Panc1 (cell line): ENCODE measurements at regions not wholly inside any gene's neighbourhood (a gene's known extent, or its start where the extent isn't known, plus 50 kb on each side); places are given as distances from the start of the nearest gene placed in this dataset.

Source experiments
- ATAC-seq: fragments of 200-7000 bp; cut with Tn5 transposase; 2 replicates; pipeline ENCODE4 v1.9.1; 2020; ENCODE audit warnings: mild to moderate bottlenecking, moderate library complexity
- BruUV-seq: library from RNA; stranded (reverse); fragments of 400-500 nt; replicated peaks from 2 replicates; lab custom pipeline; 2021; lab: Mats Ljungman, UMichigan
- CTCF ChIA-PET: fragments of 300-600 bp; sonication (Branson Sonifier 250); formaldehyde crosslinking; loops from one replicate; lab custom pipeline; 2022; ENCODE audit warnings: antibody characterized with exemption; lab: Charles Lee
- POLR2A ChIA-PET: fragments of 300-600 bp; sonication (Branson Sonifier 250); formaldehyde crosslinking; loops from one replicate; lab custom pipeline; 2022; ENCODE audit warnings: antibody characterized with exemption; lab: Charles Lee
- DNase-seq: peaks from one replicate; pipeline ENCODE4 v3.0.0-alpha.2; 2010; ENCODE audit warnings: low read depth, low spot score
- H3K27ac ChIP-seq: 2 replicates; pipeline ENCODE4 v1.5.1; 2011; ENCODE audit warnings: mild to moderate bottlenecking, low read length, inconsistent platforms
- H3K27me3 ChIP-seq: fragments of 200-500 bp; sonication (Bioruptor generic); 2 replicates; pipeline ENCODE4 v1.6.0; 2014; ENCODE audit warnings: low read length, inconsistent platforms; ENCODE audit not compliant: control insufficient read depth, insufficient read depth
- H3K36me3 ChIP-seq: fragments of 200-500 bp; sonication (Bioruptor generic); 2 replicates; pipeline ENCODE4 v1.5.1; 2014; ENCODE audit warnings: inconsistent platforms, mild to moderate bottlenecking, low read length, moderate library complexity; ENCODE audit not compliant: control insufficient read depth, insufficient read depth
- H3K4me1 ChIP-seq: 2 replicates; pipeline ENCODE4 v1.5.1; 2011; ENCODE audit warnings: inconsistent platforms, mild to moderate bottlenecking, low read length, moderate library complexity; ENCODE audit not compliant: control insufficient read depth, insufficient read depth
- H3K4me3 ChIP-seq, 2 experiments: 2 replicates each; pipeline ENCODE4 v1.5.1; 2011 to 2012; ENCODE audit warnings: low read depth in 2 of 2, low read length in 2 of 2, mild to moderate bottlenecking in 2 of 2, inconsistent platforms in 1 of 2, moderate library complexity in 1 of 2
- H3K9me3 ChIP-seq: fragments of 200-500 bp; sonication (Bioruptor generic); 2 replicates; pipeline ENCODE4 v1.5.1; 2014; ENCODE audit warnings: low read depth, mild to moderate bottlenecking, inconsistent platforms, low read length, moderate library complexity; ENCODE audit not compliant: control insufficient read depth, insufficient read depth
- POLR2AphosphoS5 ChIP-seq: IDR thresholded peaks from 2 replicates; pipeline ENCODE4 v1.6.1; 2012; ENCODE audit warnings: mild to moderate bottlenecking, low read depth, low read length, moderate library complexity
- SIN3A ChIP-seq: IDR thresholded peaks from 2 replicates; pipeline ENCODE4 v1.6.1; 2012; ENCODE audit warnings: low read depth, mild to moderate bottlenecking, low read length, moderate library complexity, borderline replicate concordance; ENCODE audit not compliant: insufficient read depth
- TCF7L2 ChIP-seq: IDR thresholded peaks from 2 replicates; pipeline ENCODE4 v1.6.1; 2011; ENCODE audit warnings: mild to moderate bottlenecking, low read depth, low read length, inconsistent platforms
- in situ Hi-C: cut with HindIII; loops from 2 replicates; pipeline ENCODE4 v1.10.0; 2016; ENCODE audit warnings: low sequenced_read_pairs, low pct_unique_long_range_greater_than_20kb
- intact Hi-C: fragments of 100-400 bp; cut with micrococcal nuclease; formaldehyde crosslinking; loops from one replicate; pipeline ENCODE4 v1.10.0; 2022; ENCODE audit not compliant: unreplicated experiment
- TF ChIP-seq, protein P1 (sequence below), 2 experiments: IDR thresholded peaks; 2 replicates each; pipeline ENCODE4 v1.6.1; 2011 to 2012; ENCODE audit warnings: low read depth in 2 of 2, control low read depth in 1 of 2, low read length in 1 of 2, mild to moderate bottlenecking in 1 of 2, moderate library complexity in 1 of 2; ENCODE audit not compliant: insufficient read depth in 1 of 2
- TF ChIP-seq, protein P2 (sequence below): fragments of 450-650 bp; IDR thresholded peaks from 2 replicates; pipeline ENCODE4 v1.5.1; 2017; ENCODE audit warnings: mild to moderate bottlenecking

- no peaks in the 10 kb centered on the region for H3K9me3 ChIP-seq
- H3K36me3 ChIP-seq: no peaks in the 10 kb centered on the region
- intact Hi-C loops: no loop called here
- TF ChIP-seq, protein P1, sequence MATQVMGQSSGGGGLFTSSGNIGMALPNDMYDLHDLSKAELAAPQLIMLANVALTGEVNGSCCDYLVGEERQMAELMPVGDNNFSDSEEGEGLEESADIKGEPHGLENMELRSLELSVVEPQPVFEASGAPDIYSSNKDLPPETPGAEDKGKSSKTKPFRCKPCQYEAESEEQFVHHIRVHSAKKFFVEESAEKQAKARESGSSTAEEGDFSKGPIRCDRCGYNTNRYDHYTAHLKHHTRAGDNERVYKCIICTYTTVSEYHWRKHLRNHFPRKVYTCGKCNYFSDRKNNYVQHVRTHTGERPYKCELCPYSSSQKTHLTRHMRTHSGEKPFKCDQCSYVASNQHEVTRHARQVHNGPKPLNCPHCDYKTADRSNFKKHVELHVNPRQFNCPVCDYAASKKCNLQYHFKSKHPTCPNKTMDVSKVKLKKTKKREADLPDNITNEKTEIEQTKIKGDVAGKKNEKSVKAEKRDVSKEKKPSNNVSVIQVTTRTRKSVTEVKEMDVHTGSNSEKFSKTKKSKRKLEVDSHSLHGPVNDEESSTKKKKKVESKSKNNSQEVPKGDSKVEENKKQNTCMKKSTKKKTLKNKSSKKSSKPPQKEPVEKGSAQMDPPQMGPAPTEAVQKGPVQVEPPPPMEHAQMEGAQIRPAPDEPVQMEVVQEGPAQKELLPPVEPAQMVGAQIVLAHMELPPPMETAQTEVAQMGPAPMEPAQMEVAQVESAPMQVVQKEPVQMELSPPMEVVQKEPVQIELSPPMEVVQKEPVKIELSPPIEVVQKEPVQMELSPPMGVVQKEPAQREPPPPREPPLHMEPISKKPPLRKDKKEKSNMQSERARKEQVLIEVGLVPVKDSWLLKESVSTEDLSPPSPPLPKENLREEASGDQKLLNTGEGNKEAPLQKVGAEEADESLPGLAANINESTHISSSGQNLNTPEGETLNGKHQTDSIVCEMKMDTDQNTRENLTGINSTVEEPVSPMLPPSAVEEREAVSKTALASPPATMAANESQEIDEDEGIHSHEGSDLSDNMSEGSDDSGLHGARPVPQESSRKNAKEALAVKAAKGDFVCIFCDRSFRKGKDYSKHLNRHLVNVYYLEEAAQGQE (IDR thresholded peaks at IDR 0.05; ENCODE audit: insufficient read depth in 1 of 2, low read depth in 2 of 2, low read length in 1 of 2): no peak
- no peak for TF ChIP-seq TCF7L2
- no peak for TF ChIP-seq POLR2AphosphoS5
- TF ChIP-seq, protein P2, sequence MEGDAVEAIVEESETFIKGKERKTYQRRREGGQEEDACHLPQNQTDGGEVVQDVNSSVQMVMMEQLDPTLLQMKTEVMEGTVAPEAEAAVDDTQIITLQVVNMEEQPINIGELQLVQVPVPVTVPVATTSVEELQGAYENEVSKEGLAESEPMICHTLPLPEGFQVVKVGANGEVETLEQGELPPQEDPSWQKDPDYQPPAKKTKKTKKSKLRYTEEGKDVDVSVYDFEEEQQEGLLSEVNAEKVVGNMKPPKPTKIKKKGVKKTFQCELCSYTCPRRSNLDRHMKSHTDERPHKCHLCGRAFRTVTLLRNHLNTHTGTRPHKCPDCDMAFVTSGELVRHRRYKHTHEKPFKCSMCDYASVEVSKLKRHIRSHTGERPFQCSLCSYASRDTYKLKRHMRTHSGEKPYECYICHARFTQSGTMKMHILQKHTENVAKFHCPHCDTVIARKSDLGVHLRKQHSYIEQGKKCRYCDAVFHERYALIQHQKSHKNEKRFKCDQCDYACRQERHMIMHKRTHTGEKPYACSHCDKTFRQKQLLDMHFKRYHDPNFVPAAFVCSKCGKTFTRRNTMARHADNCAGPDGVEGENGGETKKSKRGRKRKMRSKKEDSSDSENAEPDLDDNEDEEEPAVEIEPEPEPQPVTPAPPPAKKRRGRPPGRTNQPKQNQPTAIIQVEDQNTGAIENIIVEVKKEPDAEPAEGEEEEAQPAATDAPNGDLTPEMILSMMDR: no peak
- no peak for TF ChIP-seq SIN3A
- H3K27me3 ChIP-seq: no peaks in the 10 kb centered on the region
- BruUV-seq: no TSS peak
- ChIA-PET CTCF (no interaction called here), POLR2A (no interaction called here)
- in situ Hi-C loops: no loop called here
- H3K4me1 ChIP-seq: no peaks in the 10 kb centered on the region
- DNase-seq: no peak
- H3K4me3 ChIP-seq: no peak overlapping the region
- H3K27ac ChIP-seq: no peak overlapping the region
- no peak for ATAC-seq
Observed at GRCh38 chr9:111154081-111154562, 115.9 kb upstream of the LPAR1 start.

GRCh38 chr9:111152614-111153406 lies 114.5 kb upstream of the LPAR1 start:
- DNase-seq: no peak
- no peaks in the 10 kb centered on the region for H3K4me1 ChIP-seq
- in situ Hi-C loops: no loop called here
- ATAC-seq: no peak
- H3K27ac ChIP-seq: no peak overlapping the region
- no peaks in the 10 kb centered on the region for H3K36me3 ChIP-seq
- H3K4me3 ChIP-seq: no peak overlapping the region
- POLR2A ChIA-PET: no interaction called here
- no peaks in the 10 kb centered on the region for H3K9me3 ChIP-seq
- intact Hi-C loops: no loop called here
- no peaks in the 10 kb centered on the region for H3K27me3 ChIP-seq
- TF ChIP-seq TCF7L2: no peak
- no peak for TF ChIP-seq POLR2AphosphoS5
- TF ChIP-seq, protein P1 (IDR thresholded peaks at IDR 0.05; ENCODE audit: insufficient read depth in 1 of 2, low read depth in 2 of 2, low read length in 1 of 2): no peak
- TF ChIP-seq, protein P2: no peak
- TF ChIP-seq SIN3A: no peak
- CTCF ChIA-PET: no interaction called here
- BruUV-seq: no TSS peak
